ENCODE measurements at regions not wholly inside any gene's neighbourhood (a gene's known extent, or its start where the extent isn't known, plus 50 kb on each side); places are given as distances from the start of the nearest gene placed in this dataset.
"Not testable (repeated sequence)": the region's sequence is repeated elsewhere in the genome, so short reads cannot be mapped to it uniquely, and the experiment has no call there.

- H3K27ac ChIP-seq: no peak overlapping the region
- no peak overlapping the region for H3K4me3 ChIP-seq
- TF ChIP-seq CTCF (IDR thresholded peaks at IDR 0.05; ENCODE audit: low read depth, low read length): no peak
- no peaks in the 10 kb centered on the region for H3K27me3 ChIP-seq
- DNase-seq (ENCODE audit: low read depth in 1 of 2, low spot score in 1 of 2): no peak
- H3K36me3 ChIP-seq: no peaks in the 10 kb centered on the region
- H3K4me1 ChIP-seq (ENCODE audit: low read depth): peaks cover 7% of the 10 kb centered on the region
- no peaks in the 10 kb centered on the region for H3K9me3 ChIP-seq (ENCODE audit: low read depth)
Measured at GRCh38 chr20:30503992-30504570, 753.4 kb upstream of the DEFB115 start.

GRCh38 chr20:30505566-30505965 lies 751.9 kb upstream of the DEFB115 start:
- Histone ChIP-seq H3K27me3 (no peaks in the 10 kb centered on the region), H3K9me3 (ENCODE audit: low read depth) (no peaks in the 10 kb centered on the region), H3K4me3 (no peak overlapping the region), H3K36me3 (no peaks in the 10 kb centered on the region), H3K4me1 (ENCODE audit: low read depth) (no peaks in the 10 kb centered on the region), H3K27ac (no peak overlapping the region)
- no peak for TF ChIP-seq CTCF (IDR thresholded peaks at IDR 0.05; ENCODE audit: low read depth, low read length)
- DNase-seq (ENCODE audit: low read depth in 1 of 2, low spot score in 1 of 2): no peak

- H3K27ac ChIP-seq: no peak overlapping the region
- no peak for TF ChIP-seq CTCF (IDR thresholded peaks at IDR 0.05; ENCODE audit: low read depth, low read length)
- H3K36me3 ChIP-seq: no peaks in the 10 kb centered on the region
- DNase-seq (ENCODE audit: low read depth in 1 of 2, low spot score in 1 of 2): no peak
- H3K4me1 ChIP-seq (ENCODE audit: low read depth): no peaks in the 10 kb centered on the region
- no peaks in the 10 kb centered on the region for H3K27me3 ChIP-seq
- no peak overlapping the region for H3K4me3 ChIP-seq
- H3K9me3 ChIP-seq (ENCODE audit: low read depth): no peaks in the 10 kb centered on the region
Measured at GRCh38 chr20:30506100-30506499, 751.4 kb upstream of the DEFB115 start.

GRCh38 chr20:30508382-30508781 lies 749.1 kb upstream of the DEFB115 start:
- not testable (repeated sequence) for DNase-seq (ENCODE audit: low read depth in 1 of 2, low spot score in 1 of 2); H3K36me3 ChIP-seq; H3K27ac ChIP-seq; H3K4me3 ChIP-seq; H3K27me3 ChIP-seq; H3K4me1 ChIP-seq (ENCODE audit: low read depth); H3K9me3 ChIP-seq (ENCODE audit: low read depth)

- DNase-seq (ENCODE audit: low read depth in 1 of 2, low spot score in 1 of 2): no peak
- H3K27me3 ChIP-seq: no peaks in the 10 kb centered on the region
- H3K27ac ChIP-seq: no peak overlapping the region
- TF ChIP-seq CTCF (IDR thresholded peaks at IDR 0.05; ENCODE audit: low read depth, low read length): no peak
- no peak overlapping the region for H3K4me3 ChIP-seq
- no peaks in the 10 kb centered on the region for H3K9me3 ChIP-seq (ENCODE audit: low read depth)
- no peaks in the 10 kb centered on the region for H3K4me1 ChIP-seq (ENCODE audit: low read depth)
- H3K36me3 ChIP-seq: no peaks in the 10 kb centered on the region
Measured at GRCh38 chr20:30511322-30512030, 746.0 kb upstream of the DEFB115 start.

- Histone ChIP-seq H3K27ac (no peak overlapping the region), H3K36me3 (no peaks in the 10 kb centered on the region), H3K4me3 (no peak overlapping the region), H3K4me1 (ENCODE audit: low read depth) (no peaks in the 10 kb centered on the region), H3K9me3 (ENCODE audit: low read depth) (no peaks in the 10 kb centered on the region), H3K27me3 (no peaks in the 10 kb centered on the region)
- peak in 1 of 2 donors; percentile 7 for DNase-seq (ENCODE audit: low read depth in 1 of 2, low spot score in 1 of 2)
- no peak for TF ChIP-seq CTCF (IDR thresholded peaks at IDR 0.05; ENCODE audit: low read depth, low read length)
Measured at GRCh38 chr20:30513050-30513628, 744.3 kb upstream of the DEFB115 start.

- not testable (repeated sequence) for H3K9me3 ChIP-seq (ENCODE audit: low read depth); H3K36me3 ChIP-seq; DNase-seq (ENCODE audit: low read depth in 1 of 2, low spot score in 1 of 2); H3K4me3 ChIP-seq; H3K27me3 ChIP-seq; H3K4me1 ChIP-seq (ENCODE audit: low read depth); H3K27ac ChIP-seq
Measured at GRCh38 chr20:30515915-30516314, 741.5 kb upstream of the DEFB115 start.

GRCh38 chr20:30518906-30519305 lies 738.6 kb upstream of the DEFB115 start:
- not testable (repeated sequence) for DNase-seq (ENCODE audit: low read depth in 1 of 2, low spot score in 1 of 2); H3K9me3 ChIP-seq (ENCODE audit: low read depth)

More at GRCh38 chr20:30518906-30519305, 738.6 kb upstream of the DEFB115 start:
- not testable (repeated sequence) for H3K36me3 ChIP-seq; H3K4me1 ChIP-seq (ENCODE audit: low read depth); H3K27ac ChIP-seq; H3K27me3 ChIP-seq; H3K4me3 ChIP-seq

Data from cardiac muscle cell (in vitro differentiated cells and primary cell).